ENCODE measurements at regions not wholly inside any gene's neighbourhood (a gene's known extent, or its start where the extent isn't known, plus 50 kb on each side); places are given as distances from the start of the nearest gene placed in this dataset.

DNA sequence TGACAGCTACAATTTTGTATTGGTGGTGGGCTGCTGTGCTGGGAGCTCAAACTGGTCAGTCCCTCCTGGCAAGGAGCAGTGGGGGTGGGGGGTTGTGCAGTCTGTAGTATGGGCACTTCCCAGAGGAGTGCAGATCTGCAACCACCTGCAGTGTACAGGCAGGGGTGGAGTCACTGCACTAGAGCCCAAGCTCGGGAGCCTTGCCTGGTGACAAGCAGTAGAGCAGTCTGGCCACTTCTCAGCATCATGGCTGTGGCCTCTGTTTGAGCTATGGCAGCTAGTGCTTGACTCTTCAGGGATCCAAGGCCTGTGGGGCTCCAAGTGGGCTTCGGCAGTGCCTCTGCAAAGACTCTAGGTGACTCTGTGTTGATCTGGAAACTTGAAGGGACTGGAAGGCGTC lies 585.1 kb upstream of the GRM3 start:
- TF ChIP-seq POLR2AphosphoS5 (IDR thresholded peaks at IDR 0.05; ENCODE audit: low read depth) = no peak
- TF ChIP-seq, protein P1, sequence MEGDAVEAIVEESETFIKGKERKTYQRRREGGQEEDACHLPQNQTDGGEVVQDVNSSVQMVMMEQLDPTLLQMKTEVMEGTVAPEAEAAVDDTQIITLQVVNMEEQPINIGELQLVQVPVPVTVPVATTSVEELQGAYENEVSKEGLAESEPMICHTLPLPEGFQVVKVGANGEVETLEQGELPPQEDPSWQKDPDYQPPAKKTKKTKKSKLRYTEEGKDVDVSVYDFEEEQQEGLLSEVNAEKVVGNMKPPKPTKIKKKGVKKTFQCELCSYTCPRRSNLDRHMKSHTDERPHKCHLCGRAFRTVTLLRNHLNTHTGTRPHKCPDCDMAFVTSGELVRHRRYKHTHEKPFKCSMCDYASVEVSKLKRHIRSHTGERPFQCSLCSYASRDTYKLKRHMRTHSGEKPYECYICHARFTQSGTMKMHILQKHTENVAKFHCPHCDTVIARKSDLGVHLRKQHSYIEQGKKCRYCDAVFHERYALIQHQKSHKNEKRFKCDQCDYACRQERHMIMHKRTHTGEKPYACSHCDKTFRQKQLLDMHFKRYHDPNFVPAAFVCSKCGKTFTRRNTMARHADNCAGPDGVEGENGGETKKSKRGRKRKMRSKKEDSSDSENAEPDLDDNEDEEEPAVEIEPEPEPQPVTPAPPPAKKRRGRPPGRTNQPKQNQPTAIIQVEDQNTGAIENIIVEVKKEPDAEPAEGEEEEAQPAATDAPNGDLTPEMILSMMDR (IDR thresholded peaks at IDR 0.05; ENCODE audit: insufficient read depth, low read length) = no peak
- TF ChIP-seq, protein P2, sequence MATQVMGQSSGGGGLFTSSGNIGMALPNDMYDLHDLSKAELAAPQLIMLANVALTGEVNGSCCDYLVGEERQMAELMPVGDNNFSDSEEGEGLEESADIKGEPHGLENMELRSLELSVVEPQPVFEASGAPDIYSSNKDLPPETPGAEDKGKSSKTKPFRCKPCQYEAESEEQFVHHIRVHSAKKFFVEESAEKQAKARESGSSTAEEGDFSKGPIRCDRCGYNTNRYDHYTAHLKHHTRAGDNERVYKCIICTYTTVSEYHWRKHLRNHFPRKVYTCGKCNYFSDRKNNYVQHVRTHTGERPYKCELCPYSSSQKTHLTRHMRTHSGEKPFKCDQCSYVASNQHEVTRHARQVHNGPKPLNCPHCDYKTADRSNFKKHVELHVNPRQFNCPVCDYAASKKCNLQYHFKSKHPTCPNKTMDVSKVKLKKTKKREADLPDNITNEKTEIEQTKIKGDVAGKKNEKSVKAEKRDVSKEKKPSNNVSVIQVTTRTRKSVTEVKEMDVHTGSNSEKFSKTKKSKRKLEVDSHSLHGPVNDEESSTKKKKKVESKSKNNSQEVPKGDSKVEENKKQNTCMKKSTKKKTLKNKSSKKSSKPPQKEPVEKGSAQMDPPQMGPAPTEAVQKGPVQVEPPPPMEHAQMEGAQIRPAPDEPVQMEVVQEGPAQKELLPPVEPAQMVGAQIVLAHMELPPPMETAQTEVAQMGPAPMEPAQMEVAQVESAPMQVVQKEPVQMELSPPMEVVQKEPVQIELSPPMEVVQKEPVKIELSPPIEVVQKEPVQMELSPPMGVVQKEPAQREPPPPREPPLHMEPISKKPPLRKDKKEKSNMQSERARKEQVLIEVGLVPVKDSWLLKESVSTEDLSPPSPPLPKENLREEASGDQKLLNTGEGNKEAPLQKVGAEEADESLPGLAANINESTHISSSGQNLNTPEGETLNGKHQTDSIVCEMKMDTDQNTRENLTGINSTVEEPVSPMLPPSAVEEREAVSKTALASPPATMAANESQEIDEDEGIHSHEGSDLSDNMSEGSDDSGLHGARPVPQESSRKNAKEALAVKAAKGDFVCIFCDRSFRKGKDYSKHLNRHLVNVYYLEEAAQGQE (IDR thresholded peaks at IDR 0.05; ENCODE audit: insufficient replicate concordance, low read depth) = no peak
- TF ChIP-seq GABPA (IDR thresholded peaks at IDR 0.05; ENCODE audit: low read depth) = no peak
- TF ChIP-seq SPI1 (IDR thresholded peaks at IDR 0.05; ENCODE audit: borderline replicate concordance, low read depth) = no peak

Measured in HL-60 (cell line).